ENCODE measurements at regions not wholly inside any gene's neighbourhood (a gene's known extent, or its start where the extent isn't known, plus 50 kb on each side); places are given as distances from the start of the nearest gene placed in this dataset.

DNA sequence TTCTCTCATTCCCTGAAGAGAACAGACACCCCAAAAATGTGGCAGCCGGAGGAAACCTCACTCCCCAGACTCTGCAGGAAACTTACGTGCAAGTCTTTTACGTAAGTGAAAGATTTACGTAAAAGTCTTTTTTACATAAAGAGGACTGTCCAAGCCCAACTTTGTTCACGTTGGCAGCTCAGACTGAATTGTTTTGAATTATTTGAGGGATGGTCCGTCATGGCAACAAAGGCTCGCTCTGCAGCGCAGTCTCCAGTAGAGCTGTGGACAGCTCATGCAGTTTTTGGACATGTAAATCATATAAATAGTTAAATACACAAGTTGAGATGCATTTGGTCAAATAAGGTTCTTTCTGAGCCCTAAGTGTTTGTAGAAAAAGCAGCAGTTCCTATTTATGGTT, 394.8 kb downstream of the QKI start:
- Histone ChIP-seq H4K5ac (ENCODE audit: low read depth, low read length) (no peak overlapping the region), H2AK9ac (replicated peaks; ENCODE audit: low read depth, low read length, poor library complexity) (no peak overlapping the region), H4K20me1 (ENCODE audit: insufficient read depth, low read length) (no peaks in the 10 kb centered on the region), H4K91ac (ENCODE audit: insufficient read depth, low read depth, low read length) (no peak overlapping the region), H2AFZ (replicated peaks; ENCODE audit: low read length, poor library complexity) (no peak overlapping the region), H3K14ac (replicated peaks; ENCODE audit: low read depth, low read length) (no peak overlapping the region), H2BK15ac (ENCODE audit: low read depth, low read length) (no peak overlapping the region), H2BK120ac (ENCODE audit: low read depth, low read length) (no peak overlapping the region), H3K9me3 (ENCODE audit: control insufficient read depth, insufficient read depth, low read length) (no peaks in the 10 kb centered on the region), H3K4me2 (ENCODE audit: low read depth, low read length) (no peak overlapping the region), H4K8ac (ENCODE audit: low read depth in 2 of 2, low read length in 2 of 2) (no peak overlapping the region), H3K4ac (ENCODE audit: low read depth, low read length) (no peak overlapping the region), H3K18ac (ENCODE audit: low read depth, low read length) (no peak overlapping the region), H3K9me1 (ENCODE audit: insufficient read depth, low read length) (no peaks in the 10 kb centered on the region), H3K4me3 (ENCODE audit: insufficient read depth, low read depth, low read length) (no peak overlapping the region), H3K4me1 (ENCODE audit: control insufficient read depth, insufficient read depth, low read length) (peaks cover 2% of the 10 kb centered on the region), H2BK20ac (ENCODE audit: low read depth, low read length) (no peak overlapping the region), H2BK5ac (ENCODE audit: low read depth, low read length, poor library complexity, severe bottlenecking) (no peak overlapping the region), H3K9ac (ENCODE audit: low read depth, low read length) (no peak overlapping the region), H3K23ac (ENCODE audit: low read depth, low read length) (no peak overlapping the region), H2AK5ac (ENCODE audit: low read depth, low read length) (no peak overlapping the region), H3K79me1 (ENCODE audit: low read depth in 1 of 2, low read length in 2 of 2) (no peaks in the 10 kb centered on the region), H3K56ac (ENCODE audit: extremely low read depth, insufficient read depth, low read length) (no peak overlapping the region), H3K27ac (ENCODE audit: insufficient read depth, low read length) (no peak overlapping the region), H3K36me3 (ENCODE audit: control insufficient read depth, insufficient read depth, low read length) (no peaks in the 10 kb centered on the region), H3K27me3 (ENCODE audit: control insufficient read depth, insufficient read depth, low read length) (no peaks in the 10 kb centered on the region)
- intact Hi-C loops (cut with micrococcal nuclease) (no loop called here), dilution Hi-C loops (cut with HindIII; ENCODE audit: low sequenced_read_pairs, unreplicated experiment) (no loop called here), in situ Hi-C loops (cut with MboI; ENCODE audit: low sequenced_read_pairs) (no loop called here)
- no peak for ATAC-seq (ENCODE audit: low read depth)
- DNase-seq = no peak
- WGBS, 2 experiments (ENCODE audit: extremely low coverage in 2 of 2, insufficient read length in 1 of 2) = 60% methylated on average over 4 of the region's 8 CpGs; no CpG with 5 or more reads in 1 of the 2 experiments
- BruUV-seq (replicated peaks) = no TSS peak
- CTCF ChIA-PET = no interaction called here
- POLR2A ChIA-PET (ENCODE audit: unreplicated experiment) = no interaction called here
- TF ChIP-seq RCOR1 (IDR thresholded peaks at IDR 0.05; ENCODE audit: insufficient replicate concordance, low read length) = no peak

All from IMR-90 (cell line).